GM21423 (cell line): ENCODE measurements at regions not wholly inside any gene's neighbourhood (a gene's known extent, or its start where the extent isn't known, plus 50 kb on each side); places are given as distances from the start of the nearest gene placed in this dataset.

Experiments used
- ATAC-seq: cut with Tn5 transposase; IDR thresholded peaks from one replicate; pipeline ENCODE4 v1.9.1; 2021; ENCODE audit warnings: mild to moderate bottlenecking, moderate library complexity; ENCODE audit not compliant: unreplicated experiment

DNA sequence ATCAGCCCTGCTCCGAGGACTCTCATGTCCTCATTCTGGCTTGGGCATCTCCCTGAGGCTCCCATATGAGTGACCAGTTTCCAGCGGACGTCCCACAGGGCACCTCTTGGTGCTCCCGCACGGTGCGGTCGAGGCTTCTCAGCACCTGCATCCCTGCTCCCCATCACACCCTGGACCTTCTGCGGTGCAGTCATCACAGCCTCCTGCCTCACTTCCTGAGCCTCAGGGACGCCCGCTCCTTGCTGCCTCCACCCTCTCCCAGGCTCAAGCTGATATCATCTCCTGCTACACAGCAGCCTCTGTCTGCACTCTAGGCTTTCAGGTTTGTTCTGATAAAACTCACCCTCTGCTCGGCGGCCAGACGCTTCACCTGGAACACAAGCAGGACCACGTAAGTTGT is 185.0 kb downstream of the TMEM18 start:
- no peak for ATAC-seq

DNA sequence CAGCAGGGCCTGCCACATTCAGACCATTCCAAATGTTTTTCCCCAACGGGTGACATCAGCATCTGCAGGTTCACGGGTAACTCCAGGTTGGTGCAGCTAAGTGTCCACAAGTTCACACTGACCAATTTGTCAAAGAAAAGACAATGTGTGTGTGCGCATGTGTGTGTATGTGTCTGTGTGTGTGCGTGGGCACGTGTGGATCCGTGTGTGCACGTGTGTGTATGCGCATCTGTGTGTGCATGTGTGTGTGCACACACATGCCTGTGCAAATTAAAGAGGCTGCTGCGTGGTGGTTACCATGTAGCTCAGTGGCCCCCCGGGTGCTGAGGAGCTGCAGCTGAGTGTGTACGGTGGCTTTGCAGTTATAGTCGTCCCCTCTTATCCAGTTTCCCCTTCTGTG is 187.4 kb downstream of the TMEM18 start:
- no peak for ATAC-seq

DNA sequence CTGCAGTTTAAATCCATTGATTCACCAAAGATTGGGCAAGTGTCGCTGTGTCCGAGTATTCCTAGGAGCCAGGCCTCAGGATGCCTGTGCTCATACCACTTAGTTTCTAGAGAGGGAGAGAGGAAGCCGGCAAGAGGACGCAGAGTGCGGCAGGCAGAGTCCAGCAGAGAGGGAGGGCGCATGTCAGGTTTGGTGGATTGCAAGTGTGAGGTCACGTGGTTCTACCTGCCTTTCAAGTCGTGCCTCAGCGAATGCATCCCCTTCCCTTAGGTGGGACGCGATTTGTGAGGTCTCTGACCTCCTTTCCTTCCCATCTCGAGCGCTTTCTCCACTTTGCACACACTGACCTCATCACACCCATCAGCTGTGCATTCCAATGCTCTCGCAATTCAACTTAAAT is 188.1 kb downstream of the TMEM18 start:
- no peak for ATAC-seq

DNA sequence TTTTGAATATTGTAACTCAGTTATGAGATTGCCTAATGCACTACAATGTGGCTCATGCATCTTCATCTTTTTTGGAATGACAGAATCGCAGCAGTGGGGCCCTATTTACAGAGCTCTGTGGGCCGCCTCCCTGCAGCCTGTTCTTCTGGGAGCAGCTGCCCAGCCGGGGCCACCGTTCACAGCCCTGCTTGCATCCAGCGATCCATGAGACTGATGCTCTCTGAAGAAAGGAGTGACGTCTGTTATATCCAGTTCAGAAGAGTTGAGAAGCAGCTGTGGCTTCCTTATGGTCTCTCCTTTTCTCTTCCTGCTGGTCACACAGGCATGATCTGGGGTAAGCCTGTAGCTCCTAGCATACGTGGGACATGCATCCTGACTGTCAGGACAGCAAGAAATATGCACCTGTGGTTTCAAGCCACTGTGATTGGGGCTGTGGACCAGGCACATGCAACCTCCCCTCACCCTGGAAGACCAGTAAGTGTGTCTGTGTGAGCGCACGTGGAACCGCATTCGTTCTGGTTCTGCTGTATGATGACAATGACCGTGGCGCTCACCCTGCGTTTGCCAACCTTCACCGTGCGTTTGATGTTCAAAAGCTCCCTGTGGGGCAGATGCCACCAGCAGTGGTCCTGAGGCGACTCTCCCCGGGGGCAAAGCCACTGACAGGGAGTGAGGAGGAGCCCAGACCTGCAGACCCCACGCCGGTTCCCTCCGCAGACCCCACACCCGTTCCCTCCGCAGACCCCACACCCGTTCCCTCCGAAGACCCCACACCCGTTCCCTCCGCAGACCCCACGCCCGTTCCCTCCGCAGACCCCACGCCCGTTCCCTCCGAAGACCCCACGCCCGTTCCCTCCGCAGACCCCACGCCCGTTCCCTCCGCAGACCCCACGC is 189.8 kb downstream of the TMEM18 start:
- ATAC-seq, result no peak

DNA sequence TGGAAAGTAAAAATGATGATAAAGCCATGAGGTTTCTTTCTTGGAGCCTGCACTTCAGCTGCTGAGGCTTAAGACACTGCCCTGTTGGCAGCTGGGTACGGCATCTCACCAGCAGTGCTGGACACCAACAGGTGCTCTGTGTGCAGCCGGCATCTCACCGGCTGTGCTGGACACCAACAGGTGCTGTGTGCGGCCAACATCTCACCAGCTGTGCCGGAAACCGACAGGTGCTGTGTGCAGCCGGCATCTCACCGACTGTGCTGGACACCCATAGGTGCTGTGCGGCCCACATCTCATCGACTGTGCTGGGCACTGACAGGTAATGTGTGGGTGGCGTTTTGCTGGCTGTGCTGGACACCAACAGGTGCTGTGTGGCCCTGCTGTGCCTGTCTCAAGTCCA is 190.8 kb downstream of the TMEM18 start:
- ATAC-seq, result no peak

DNA sequence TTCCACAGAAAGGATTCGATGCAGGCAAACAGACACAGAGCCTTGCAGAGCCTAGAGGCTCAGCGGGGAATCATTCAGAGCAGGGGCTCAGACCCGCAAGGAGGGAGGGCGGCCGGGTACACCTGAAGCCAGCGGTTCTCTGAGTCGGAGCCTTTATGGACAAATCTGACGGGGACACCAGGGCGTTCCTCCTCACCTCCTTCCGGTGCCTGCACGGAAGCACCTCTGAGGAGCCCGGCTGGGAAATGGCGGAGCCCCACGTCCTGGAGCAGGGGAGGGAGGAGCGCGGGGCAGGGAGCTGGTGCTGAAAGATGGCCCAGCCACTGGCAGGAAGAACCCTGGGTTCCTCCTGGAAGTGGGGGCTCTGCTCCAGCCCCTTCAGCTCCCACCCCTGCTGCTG is 193.5 kb upstream of the ALKAL2 start:
- ATAC-seq, result no peak

DNA sequence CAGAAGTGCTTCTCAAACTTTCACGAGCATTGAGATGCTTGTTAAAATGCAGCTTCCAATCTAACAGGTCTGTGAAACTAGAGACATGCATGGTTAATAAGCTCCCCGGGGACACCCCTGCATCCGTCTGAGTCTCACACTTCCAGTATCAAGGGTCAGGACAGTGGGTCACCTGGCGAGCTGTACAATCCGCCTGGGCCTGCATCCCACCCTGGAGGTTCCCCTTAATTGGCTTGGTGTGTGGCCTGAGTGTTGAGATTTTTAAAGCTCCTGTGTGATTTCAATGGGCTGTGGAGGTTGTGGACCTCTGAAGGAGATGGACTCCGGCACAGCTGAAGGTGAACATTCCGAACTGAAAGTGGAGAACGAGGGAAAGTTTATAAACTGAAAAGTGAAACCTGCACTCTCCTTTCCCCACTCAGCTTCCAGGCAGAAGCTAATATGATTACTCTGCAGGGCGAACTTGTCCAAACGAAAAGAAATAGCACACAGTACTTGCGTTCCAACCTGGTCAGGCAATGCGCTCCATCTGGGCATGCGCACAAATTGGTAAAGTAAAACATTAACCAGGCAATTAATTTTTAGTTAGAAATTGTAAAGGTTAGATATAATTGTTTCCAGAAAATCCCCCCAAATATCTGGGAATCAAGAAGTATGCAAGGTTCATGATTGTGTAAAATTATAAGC is 191.7 kb upstream of the ALKAL2 start:
- no peak for ATAC-seq

DNA sequence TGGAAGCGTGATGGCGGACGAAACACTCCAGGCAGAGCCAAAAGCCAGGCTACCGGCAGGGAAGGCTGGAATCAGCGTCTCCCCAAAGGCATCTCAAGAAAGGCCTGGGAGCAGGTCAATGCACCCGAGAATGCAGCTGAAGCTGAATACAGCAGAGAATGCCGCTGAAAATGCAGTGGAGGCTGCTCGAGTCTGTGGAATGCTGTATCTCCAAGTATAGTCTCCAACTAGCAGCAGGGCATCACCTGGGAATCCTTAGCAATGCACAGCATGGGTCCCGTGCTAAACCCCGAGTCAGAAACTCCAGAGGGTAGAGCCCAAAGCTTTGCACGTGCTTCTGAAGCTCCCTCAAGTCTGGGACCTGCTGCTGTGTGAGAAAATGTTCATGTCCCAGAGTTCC is 191.1 kb upstream of the ALKAL2 start:
- no peak for ATAC-seq

DNA sequence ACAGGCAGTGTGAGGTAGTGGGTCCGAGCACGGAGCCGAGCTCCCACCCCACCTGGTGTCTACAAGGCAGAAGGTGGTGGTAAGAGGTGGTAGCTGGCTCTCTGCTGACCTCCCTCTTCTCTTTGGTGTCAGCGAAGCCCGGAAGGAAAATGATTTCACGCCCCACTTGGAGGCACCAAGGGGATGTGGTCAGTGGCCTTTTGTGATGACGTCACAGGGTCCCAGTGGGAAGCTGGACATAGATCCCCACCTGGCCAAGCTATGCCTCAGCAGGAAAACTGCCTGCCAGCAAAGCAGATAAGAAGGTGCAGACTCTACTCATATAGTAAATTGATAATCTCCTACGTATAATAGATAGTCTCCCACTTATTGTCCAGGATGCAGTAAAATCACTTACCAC is 183.7 kb upstream of the ALKAL2 start:
- no peak for ATAC-seq

DNA sequence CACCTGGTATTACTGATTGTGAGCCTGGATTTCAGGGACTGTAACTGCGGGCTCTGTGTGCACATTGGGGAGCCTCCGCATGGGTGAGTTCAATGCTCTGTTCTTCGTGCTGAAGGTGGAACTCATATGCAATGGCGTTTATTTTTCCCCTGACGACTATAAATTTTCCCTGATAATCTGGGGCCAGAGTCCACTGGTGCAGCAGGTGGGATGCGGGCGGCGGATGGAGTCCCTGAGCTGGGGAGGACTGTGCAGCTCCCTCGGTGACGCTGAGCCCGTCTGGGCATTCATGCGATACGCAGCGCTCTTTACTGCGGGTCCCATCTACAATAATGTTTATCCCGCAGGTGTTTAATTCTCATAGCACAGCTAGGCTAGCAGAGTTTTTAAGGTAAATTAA is 181.6 kb upstream of the ALKAL2 start:
- ATAC-seq, result no peak

DNA sequence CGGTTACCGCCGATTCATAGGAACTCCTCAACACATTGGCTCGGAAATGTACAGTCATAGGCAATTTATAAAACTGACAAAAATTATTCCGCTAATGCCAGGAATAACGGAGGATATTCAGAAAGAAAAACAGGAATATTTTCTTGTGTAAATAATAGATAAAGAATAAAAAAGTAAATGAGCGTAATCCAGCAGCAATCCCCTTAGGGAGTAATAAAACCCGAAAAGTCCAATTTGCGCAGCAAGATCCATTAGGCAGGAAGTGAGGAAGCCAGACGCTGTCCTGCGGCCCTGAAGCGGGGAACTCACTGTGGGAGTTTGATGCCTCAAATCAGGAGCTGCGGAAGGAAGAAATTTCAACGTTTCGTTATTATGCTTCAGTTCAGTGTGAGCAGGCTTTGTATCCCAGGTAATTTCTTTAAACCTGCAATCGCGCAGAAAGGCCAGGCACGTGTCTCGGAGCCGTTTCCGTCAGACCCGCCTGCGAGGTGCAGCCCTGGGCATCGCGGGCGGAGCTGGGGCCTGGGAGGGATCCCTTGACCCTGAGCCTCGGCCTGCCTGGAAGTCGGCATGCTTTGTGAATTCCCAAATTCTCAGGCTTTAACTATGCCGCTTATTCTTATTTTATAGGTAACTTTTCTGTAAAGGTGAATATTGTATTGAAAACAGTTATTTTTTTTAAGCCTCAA is 180.9 kb upstream of the ALKAL2 start:
- no peak for ATAC-seq

DNA sequence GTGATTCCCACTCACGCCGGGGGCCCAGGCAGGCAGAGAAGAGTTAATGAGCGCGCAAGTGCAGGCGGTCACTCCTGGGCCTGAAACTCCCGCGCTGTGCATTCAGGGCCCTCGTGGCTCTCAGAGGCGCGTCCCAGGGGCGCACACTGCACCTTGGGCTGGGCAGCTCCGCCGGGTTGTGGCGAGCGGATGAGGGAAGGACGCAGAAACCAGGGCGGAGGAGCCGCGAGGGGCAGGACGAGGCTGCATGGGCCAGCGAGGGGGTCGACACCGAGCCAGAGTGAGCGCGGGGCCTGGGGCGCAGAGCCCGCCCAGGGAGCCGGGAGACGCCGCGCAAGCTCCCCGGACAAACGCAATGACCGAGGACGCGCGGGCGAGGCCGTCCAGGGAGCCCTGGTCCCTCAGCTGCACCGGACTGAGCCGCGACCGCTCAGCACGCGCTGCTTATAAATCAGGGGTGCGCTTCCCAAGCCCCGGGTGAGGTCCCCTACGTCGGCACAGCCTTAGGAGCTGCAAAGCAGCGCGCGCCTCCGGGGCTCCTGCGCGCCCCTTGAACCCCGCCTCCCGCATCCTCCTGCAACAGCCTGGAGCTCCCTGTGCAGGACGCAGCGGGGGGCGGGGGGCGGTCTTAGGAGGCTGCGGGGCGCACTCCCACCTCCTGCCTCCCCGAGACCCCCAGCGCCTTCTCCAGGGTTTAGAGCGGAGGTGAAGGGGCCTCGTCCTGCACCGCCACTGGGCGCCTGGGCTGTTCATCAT is 180.2 kb upstream of the ALKAL2 start:
- no peak for ATAC-seq

DNA sequence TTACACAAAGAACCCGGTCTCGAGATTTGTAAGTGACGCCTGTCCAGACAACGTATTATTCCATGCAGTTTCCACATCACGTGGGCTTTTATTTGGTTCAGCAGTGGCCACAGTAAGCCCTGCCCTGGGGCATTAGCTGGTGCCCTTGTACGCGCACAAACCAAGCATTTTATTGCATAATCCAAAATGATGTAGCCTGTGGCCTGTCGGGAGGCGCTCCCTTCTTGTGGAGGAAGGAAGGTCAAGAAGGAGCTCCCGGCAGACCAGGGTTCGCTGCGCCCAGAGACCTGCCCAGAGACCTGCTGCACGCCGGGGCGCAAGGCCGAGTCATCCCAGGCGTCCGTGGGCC is 179.6 kb upstream of the ALKAL2 start:
- ATAC-seq, result no peak

DNA sequence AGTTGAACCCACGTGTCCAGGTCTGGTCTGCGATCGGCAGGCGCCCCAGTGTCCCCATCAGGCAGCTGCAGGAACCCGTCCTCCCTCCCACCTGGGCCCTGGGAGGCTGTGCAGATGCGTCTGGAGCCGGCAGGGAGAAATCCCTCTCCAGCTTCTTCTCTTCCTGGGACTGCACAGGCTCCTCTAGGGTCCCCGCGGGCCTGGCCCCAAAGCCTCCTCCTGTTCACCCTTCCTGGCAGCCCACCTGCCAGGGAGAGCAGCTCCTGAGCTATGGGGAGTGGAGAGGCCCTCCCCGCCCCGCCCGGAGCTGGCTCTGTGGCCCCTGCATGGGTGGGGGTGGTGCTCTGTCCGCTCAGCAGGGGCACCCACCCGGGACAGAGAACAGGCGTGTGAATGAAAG is 179.2 kb upstream of the ALKAL2 start:
- ATAC-seq, result no peak

DNA sequence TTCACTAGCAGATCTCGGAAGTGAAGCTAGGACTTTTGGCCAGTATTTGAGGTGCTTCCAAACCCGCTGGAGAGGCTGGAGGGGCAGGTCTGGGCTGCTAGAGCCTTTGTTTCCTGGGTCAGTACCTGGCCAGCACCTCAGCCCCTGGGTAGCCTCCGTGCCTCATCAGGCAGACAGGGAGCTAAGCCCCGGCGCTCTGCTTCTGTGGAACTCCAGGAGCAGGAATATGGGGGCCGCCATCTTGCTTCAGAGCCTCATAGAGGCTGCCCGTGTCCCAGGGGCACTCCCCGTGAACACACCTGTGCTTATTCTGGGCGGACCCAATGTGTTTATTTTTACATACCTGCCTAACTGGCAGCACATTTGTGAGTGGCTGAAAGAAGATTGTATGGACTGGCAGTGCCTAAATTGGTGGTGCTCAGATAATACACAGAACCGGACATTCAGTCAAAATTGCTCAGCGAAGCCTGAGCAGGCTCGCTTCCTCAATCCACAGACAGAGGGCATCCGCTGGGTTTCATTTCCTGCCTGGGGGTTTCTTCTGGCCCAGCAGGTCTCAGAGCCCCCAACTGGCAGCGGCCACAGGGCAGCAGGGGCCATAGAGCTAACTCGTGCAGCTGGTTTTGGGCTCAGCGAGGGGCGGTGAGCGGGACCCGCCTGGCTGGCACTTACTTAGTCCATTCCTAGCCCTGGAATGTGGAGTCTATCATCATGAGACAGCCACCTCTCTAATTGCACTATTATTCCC is 176.8 kb upstream of the ALKAL2 start:
- ATAC-seq, result no peak

DNA sequence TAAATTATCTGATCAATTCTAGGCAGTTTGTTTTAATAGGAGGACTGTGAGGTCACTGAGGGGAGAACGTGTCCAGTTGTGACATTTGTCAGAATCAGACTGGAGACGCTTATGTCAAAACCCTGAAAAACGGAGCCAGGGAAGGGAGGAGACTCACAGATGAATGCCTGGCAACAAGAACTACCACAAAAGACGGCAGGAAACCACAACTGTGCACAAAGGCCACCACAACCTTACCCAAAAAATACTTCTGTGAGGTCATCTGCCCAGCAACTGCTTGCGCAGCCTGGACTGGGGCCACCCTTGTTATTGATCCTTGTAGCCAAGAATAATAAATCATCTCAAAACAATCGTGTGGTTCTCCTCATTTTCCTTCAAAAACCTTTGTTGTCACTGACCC is 173.0 kb upstream of the ALKAL2 start:
- ATAC-seq, result peak; percentile 67

DNA sequence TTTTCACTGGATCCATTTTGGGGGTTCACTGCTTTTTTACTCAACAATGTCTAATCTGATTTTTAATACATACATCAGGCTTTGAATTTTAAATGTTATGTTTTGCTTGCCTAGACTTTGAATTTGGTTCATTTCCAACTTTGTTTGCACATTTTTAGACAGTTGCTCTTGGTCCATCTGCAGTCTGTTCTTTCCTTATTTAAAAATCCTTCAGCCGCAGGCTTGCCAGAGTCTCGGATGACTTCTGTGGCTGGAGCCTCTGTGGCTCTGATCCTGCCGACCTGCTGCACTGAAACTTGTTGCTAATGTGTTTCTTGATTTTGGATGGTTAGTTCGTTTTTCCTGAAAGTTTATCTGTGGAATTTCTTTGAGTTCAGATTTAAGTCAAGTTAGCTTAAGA is 172.0 kb upstream of the ALKAL2 start:
- ATAC-seq, result no peak

DNA sequence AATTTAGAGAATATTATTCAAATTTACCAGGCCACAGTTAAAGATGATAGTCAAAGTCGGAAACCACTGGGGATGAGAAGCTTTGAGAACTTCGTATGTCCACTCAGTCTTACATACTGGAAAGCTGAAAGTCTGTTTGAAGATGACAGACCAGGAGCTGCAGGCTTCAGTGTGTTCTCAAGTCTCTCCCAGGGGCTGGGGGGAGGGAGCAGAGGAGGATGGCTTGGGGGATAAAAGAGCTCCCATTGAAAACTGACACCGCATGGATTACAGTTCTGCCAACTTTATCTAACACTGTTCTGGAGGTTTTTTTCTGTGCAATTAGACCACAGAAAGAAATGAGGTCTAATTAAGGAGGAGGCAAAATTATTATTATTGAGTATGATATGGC is 170.5 kb upstream of the ALKAL2 start:
- no peak for ATAC-seq

DNA sequence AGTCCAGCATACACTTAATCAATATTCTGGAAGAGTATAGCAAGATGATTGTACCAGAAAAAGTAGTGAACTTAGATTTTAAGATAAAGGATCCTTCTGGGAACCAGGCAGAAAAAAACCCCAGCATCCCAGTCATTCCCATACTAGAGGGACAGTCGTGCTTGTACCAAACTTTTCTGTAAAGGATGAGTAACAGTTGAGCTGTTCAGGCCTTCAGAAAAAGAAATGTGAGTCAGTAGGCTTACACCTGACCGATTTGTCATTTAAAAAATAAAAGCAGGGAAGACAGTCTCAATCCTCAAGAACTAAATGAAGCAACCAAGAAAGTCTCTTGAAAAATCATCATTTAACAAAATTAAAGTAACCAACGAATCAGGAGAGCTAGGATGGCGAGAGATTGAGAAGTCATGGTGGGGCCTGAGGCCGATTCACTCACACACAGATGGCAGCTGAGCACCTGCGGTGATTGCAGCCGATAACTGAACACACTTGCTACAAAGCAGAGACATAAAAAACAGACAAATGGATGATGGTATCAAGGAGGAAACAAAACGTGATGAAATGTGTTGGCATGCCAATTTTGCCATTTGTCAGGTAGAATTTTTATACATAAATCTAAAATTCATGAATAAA is 170.0 kb upstream of the ALKAL2 start:
- no peak for ATAC-seq

DNA sequence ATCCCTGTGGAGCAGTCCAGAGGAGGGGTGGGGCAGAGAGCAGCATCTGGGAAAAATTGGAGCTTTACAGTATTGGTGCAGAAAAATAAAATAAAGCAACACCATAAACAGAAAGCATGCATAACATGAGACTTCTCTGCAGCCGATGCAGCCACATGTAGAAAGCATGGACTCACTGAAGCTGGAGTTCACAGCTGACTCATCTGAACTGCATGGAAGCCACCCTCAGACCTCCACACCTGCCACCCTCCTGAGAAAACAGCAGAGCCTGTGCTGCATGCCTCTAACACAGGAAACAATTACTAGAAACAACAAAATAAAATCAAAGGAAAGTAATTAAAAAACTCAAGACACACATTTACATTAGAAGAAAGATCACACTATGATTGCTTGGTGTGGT is 169.4 kb upstream of the ALKAL2 start:
- ATAC-seq, result no peak
